GM12878 (cell line): ENCODE measurements at regions not wholly inside any gene's neighbourhood (a gene's known extent, or its start where the extent isn't known, plus 50 kb on each side); places are given as distances from the start of the nearest gene placed in this dataset.

Source experiments
- ATAC-seq: fragments of 200-7000 bp; cut with Tn5 transposase; 3 replicates; pipeline ENCODE4 v1.9.1; 2020; ENCODE audit warnings: mild to moderate bottlenecking, moderate library complexity
- BruUV-seq: library from RNA; stranded (reverse); fragments of 400-500 nt; replicated peaks from 2 replicates; lab custom pipeline; 2021; lab: Mats Ljungman, UMichigan
- CTCF ChIA-PET: fragments of 300-600 bp; sonication (Branson Sonifier 250); formaldehyde crosslinking; extraction: SDS; loops from one replicate; lab custom pipeline; 2021; ENCODE audit warnings: inconsistent platforms; lab: Yijun Ruan, JAX
- POLR2A ChIA-PET: fragments of 350-600 bp; formaldehyde crosslinking; extraction: SDS; loops from one replicate; lab custom pipeline; 2021; ENCODE audit warnings: inconsistent platforms; lab: Charles Lee
- RAD21 ChIA-PET: fragments of 300-600 bp; sonication (Branson Sonifier 250); formaldehyde crosslinking; loops from one replicate; lab custom pipeline; 2023; ENCODE audit warnings: antibody characterized with exemption; ENCODE audit not compliant: unreplicated experiment; lab: Charles Lee
- SMC1A ChIA-PET: fragments of 300-600 bp; sonication (Branson Sonifier 250); formaldehyde crosslinking; loops from one replicate; lab custom pipeline; 2023; ENCODE audit not compliant: unreplicated experiment, uncharacterized antibody; lab: Charles Lee
- DNase-seq: peaks from one replicate; pipeline ENCODE4 v3.0.0-alpha.2; 2011; ENCODE audit warnings: low read depth, low spot score
- FAIRE-seq: peaks from 3 replicates; lab custom pipeline; 2011; peaks lifted over from hg19 to GRCh38; lab: Jason Lieb, UNC
- H2AFZ ChIP-seq: 2 replicates; pipeline ENCODE4 v1.6.0; 2011; ENCODE audit warnings: low read depth, low read length, control low read depth; ENCODE audit not compliant: control insufficient read depth
- H3K27ac ChIP-seq: 2 replicates; pipeline ENCODE4 v1.5.1; 2011; ENCODE audit warnings: control low read depth; ENCODE audit not compliant: control insufficient read depth, insufficient read depth
- H3K27me3 ChIP-seq, 2 experiments: replicated peaks in 1 of 2; 2 replicates each; pipeline versions ENCODE4 v1.6.0 to v1.6.1; 2011; ENCODE audit warnings: low read length in 1 of 2; ENCODE audit not compliant: control insufficient read depth in 2 of 2, insufficient read depth in 2 of 2
- H3K36me3 ChIP-seq, 2 experiments: 2 replicates each; pipeline ENCODE4 v1.5.1; 2011; ENCODE audit warnings: low read length in 1 of 2; ENCODE audit not compliant: control insufficient read depth in 2 of 2, insufficient read depth in 2 of 2
- H3K4me1 ChIP-seq: 2 replicates; pipeline ENCODE4 v1.6.1; 2011; ENCODE audit warnings: mild to moderate bottlenecking, low read length, moderate library complexity, mixed read lengths; ENCODE audit not compliant: control insufficient read depth, insufficient read depth
- H3K4me2 ChIP-seq: 2 replicates; pipeline ENCODE4 v1.6.0; 2011; ENCODE audit warnings: control low read depth; ENCODE audit not compliant: control insufficient read depth, insufficient read depth
- H3K4me3 ChIP-seq: fragments of 200-600 bp; sonication (generic); 2 replicates; pipeline ENCODE4 v1.5.1; 2016
- H3K79me2 ChIP-seq: 2 replicates; pipeline ENCODE4 v1.6.0; 2011; ENCODE audit warnings: low read length; ENCODE audit not compliant: control insufficient read depth, insufficient read depth
- H3K9ac ChIP-seq: 2 replicates; pipeline ENCODE4 v1.8.0; 2011; ENCODE audit warnings: low read length, control low read depth, mixed read lengths; ENCODE audit not compliant: control insufficient read depth, insufficient read depth
- H3K9me3 ChIP-seq: replicated peaks from 3 replicates; pipeline ENCODE4 v1.5.1; 2011; ENCODE audit warnings: mild to moderate bottlenecking, low read length; ENCODE audit not compliant: control insufficient read depth, insufficient read depth
- H4K20me1 ChIP-seq: 2 replicates; pipeline ENCODE4 v1.6.0; 2011; ENCODE audit not compliant: control insufficient read depth, insufficient read depth
- BCL11A ChIP-seq: IDR thresholded peaks from 2 replicates; pipeline ENCODE4 v1.6.1; 2011; ENCODE audit warnings: low read depth, low read length
- BCL3 ChIP-seq: IDR thresholded peaks from 2 replicates; pipeline ENCODE4 v1.6.1; 2011; ENCODE audit warnings: borderline replicate concordance, low read depth, mild to moderate bottlenecking, moderate library complexity, low read length; ENCODE audit not compliant: insufficient read depth, poor library complexity, severe bottlenecking
- DPF2 ChIP-seq: fragments of 450-650 bp; IDR thresholded peaks from 2 replicates; pipeline ENCODE4 v1.6.1; 2017; ENCODE audit warnings: mild to moderate bottlenecking
- EP300 ChIP-seq, 2 experiments: fragments of 150-350 bp in 1 of 2; IDR thresholded peaks; 2 replicates each; pipeline ENCODE4 v1.6.1; 2011 to 2012; ENCODE audit warnings: low read depth in 2 of 2, low read length in 2 of 2, borderline replicate concordance in 1 of 2, improper control_type of control experiment in 1 of 2, inconsistent platforms in 1 of 2; ENCODE audit not compliant: control insufficient read depth in 1 of 2
- FOXK2 ChIP-seq: fragments of 450-650 bp; IDR thresholded peaks from 2 replicates; pipeline ENCODE4 v1.6.1; 2017; ENCODE audit warnings: mild to moderate bottlenecking, moderate library complexity
- FOXM1 ChIP-seq: IDR thresholded peaks from 2 replicates; pipeline ENCODE4 v1.6.1; 2012; ENCODE audit warnings: low read depth, mild to moderate bottlenecking, inconsistent platforms, low read length, moderate library complexity
- JUND ChIP-seq: IDR thresholded peaks from 2 replicates; pipeline ENCODE4 v1.6.1; 2012; ENCODE audit warnings: low read depth, mild to moderate bottlenecking, low read length, improper control_type of control experiment, moderate library complexity
- MTA2 ChIP-seq: fragments of 450-650 bp; IDR thresholded peaks from 2 replicates; pipeline ENCODE4 v1.6.1; 2016; ENCODE audit warnings: low read depth, mild to moderate bottlenecking, moderate library complexity
- NKRF ChIP-seq: fragments of 450-650 bp; conservative IDR thresholded peaks from 2 replicates; pipeline ENCODE4 v1.6.1; 2017; ENCODE audit warnings: mild to moderate bottlenecking, moderate library complexity
- NR2C1 ChIP-seq: fragments of 450-650 bp; IDR thresholded peaks from 2 replicates; pipeline ENCODE4 v1.6.1; 2017; ENCODE audit warnings: antibody characterized with exemption, mild to moderate bottlenecking, moderate library complexity
- NR2C2 ChIP-seq: IDR thresholded peaks from 2 replicates; pipeline ENCODE4 v1.6.1; 2011; ENCODE audit warnings: borderline replicate concordance, low read depth; ENCODE audit not compliant: control insufficient read depth, insufficient read length
- NRF1 ChIP-seq: conservative IDR thresholded peaks from 2 replicates; pipeline ENCODE4 v1.6.1; 2011; ENCODE audit warnings: mild to moderate bottlenecking, low read depth, low read length, improper control_type of control experiment
- RBBP5 ChIP-seq: fragments of 200-600 bp; sonication (generic); conservative IDR thresholded peaks from 2 replicates; pipeline ENCODE4 v1.6.1; 2016
- TCF12 ChIP-seq: IDR thresholded peaks from 2 replicates; pipeline ENCODE4 v1.6.1; 2011; ENCODE audit warnings: low read depth, mild to moderate bottlenecking, low read length
- WGBS: methylation state at CpG from one replicate; pipeline ENCODE4 v1.1.6; 2016; ENCODE audit warnings: low lambda C conversion rate; ENCODE audit not compliant: insufficient replicate concordance, insufficient coverage; ENCODE audit errors: missing lambda C conversion rate; 5-methylcytosine and 5-hydroxymethylcytosine counted together
- in situ Hi-C: fragments of 300-500 bp; cut with MboI; formaldehyde crosslinking; loops from 9 replicates; pipeline ENCODE4 v1.14.3; 2018; ENCODE audit warnings: mixed read lengths
- intact Hi-C: fragments of 100-400 bp; cut with micrococcal nuclease; formaldehyde crosslinking; loops from one replicate; pipeline ENCODE4 v1.14.2; 2022; ENCODE audit not compliant: unreplicated experiment

- in situ Hi-C loops: no loop called here
- CTCF ChIA-PET: no interaction called here
Observed at GRCh38 chr15:87662575-87662974, 594.0 kb downstream of the NTRK3 start.

GRCh38 chr15:87661454-87662355 is 594.8 kb downstream of the NTRK3 start:
- POLR2A ChIA-PET: no interaction called here
- no TSS peak for BruUV-seq
- Histone ChIP-seq H2AFZ (no peak overlapping the region), H3K36me3 (no peaks in the 10 kb centered on the region), H3K79me2 (no peaks in the 10 kb centered on the region), H3K9me3 (no peaks in the 10 kb centered on the region), H4K20me1 (no peaks in the 10 kb centered on the region), H3K9ac (no peak overlapping the region), H3K4me1 (no peaks in the 10 kb centered on the region), H3K4me3 (no peak overlapping the region), H3K27me3 (no peaks in the 10 kb centered on the region), H3K4me2 (no peak overlapping the region), H3K27ac (no peak overlapping the region)
- in situ Hi-C loops (no loop called here), intact Hi-C loops (no loop called here)
- no peak for ATAC-seq
- RAD21 ChIA-PET: no interaction called here
- SMC1A ChIA-PET: no interaction called here
- 0% methylated on average over 3 of the region's 3 CpGs for WGBS
- CTCF ChIA-PET: no interaction called here
- no peak for FAIRE-seq
- DNase-seq: no peak
- TF ChIP-seq EP300 (IDR thresholded peaks at IDR 0.05; ENCODE audit: borderline replicate concordance in 1 of 2, control insufficient read depth in 1 of 2, low read depth in 2 of 2, low read length in 2 of 2) (no peak), NR2C1 (no peak), NR2C2 (no peak), BCL11A (no peak), MTA2 (no peak), NRF1 (no peak), RBBP5 (no peak), FOXM1 (no peak), NKRF (no peak), FOXK2 (no peak)

More at GRCh38 chr15:87662575-87662974, 594.0 kb downstream of the NTRK3 start:
- Histone ChIP-seq H3K4me3 (no peak overlapping the region), H2AFZ (no peak overlapping the region), H3K4me2 (no peak overlapping the region), H3K79me2 (no peaks in the 10 kb centered on the region)
- TF ChIP-seq JUND: no peak
- no peak for TF ChIP-seq DPF2
- no peak for TF ChIP-seq BCL3
- TF ChIP-seq TCF12: no peak
- TF ChIP-seq, all 136 proteins: peak for 0
- H3K4me1 ChIP-seq: no peaks in the 10 kb centered on the region
- H4K20me1 ChIP-seq: no peaks in the 10 kb centered on the region
- no peaks in the 10 kb centered on the region for H3K27me3 ChIP-seq
- H3K27ac ChIP-seq: no peak overlapping the region
- ChIA-PET RAD21 (no interaction called here), POLR2A (no interaction called here), SMC1A (no interaction called here)
- FAIRE-seq (no peak), DNase-seq (no peak), ATAC-seq (no peak)
- H3K9me3 ChIP-seq: no peaks in the 10 kb centered on the region
- no TSS peak for BruUV-seq
- no peaks in the 10 kb centered on the region for H3K36me3 ChIP-seq
- no peak overlapping the region for H3K9ac ChIP-seq
- 44% methylated on average over 6 of the region's 6 CpGs for WGBS
- intact Hi-C loops: no loop called here
